Renal pelvis (tissue), 1 donor: ENCODE measurements at regions not wholly inside any gene's neighbourhood (a gene's known extent, or its start where the extent isn't known, plus 50 kb on each side); places are given as distances from the start of the nearest gene placed in this dataset.

Source experiments
- DNase-seq: peaks from one replicate; pipeline ENCODE4 v3.0.0-alpha.2; 2013

GRCh38 chr16:17803625-17804410 is 333.1 kb upstream of the XYLT1 start:
- no peak for DNase-seq

GRCh38 chr16:17802571-17802970 is 331.8 kb upstream of the XYLT1 start:
- no peak for DNase-seq

- DNase-seq: no peak
Observed at GRCh38 chr16:17801068-17801467, 330.3 kb upstream of the XYLT1 start.

GRCh38 chr16:17798716-17799115 is 328.0 kb upstream of the XYLT1 start:
- no peak for DNase-seq

GRCh38 chr16:17793354-17793753 is 322.6 kb upstream of the XYLT1 start:
- DNase-seq: no peak

- peak; percentile 43 for DNase-seq
Observed at GRCh38 chr16:17784073-17784472, 313.3 kb upstream of the XYLT1 start.

- no peak for DNase-seq
Observed at GRCh38 chr16:17780181-17780580, 309.4 kb upstream of the XYLT1 start.

- no peak for DNase-seq
Observed at GRCh38 chr16:17777408-17777863, 306.7 kb upstream of the XYLT1 start.

- no peak for DNase-seq
Observed at GRCh38 chr16:17776888-17777287, 306.1 kb upstream of the XYLT1 start.

GRCh38 chr16:17776465-17776864 is 305.7 kb upstream of the XYLT1 start:
- DNase-seq: no peak

GRCh38 chr16:17775061-17775460 is 304.3 kb upstream of the XYLT1 start:
- no peak for DNase-seq

- DNase-seq: no peak
Observed at GRCh38 chr16:17773698-17774101, 302.9 kb upstream of the XYLT1 start.

- no peak for DNase-seq
Observed at GRCh38 chr16:17770104-17770503, 299.3 kb upstream of the XYLT1 start.

GRCh38 chr16:17769065-17769464 is 298.3 kb upstream of the XYLT1 start:
- DNase-seq: no peak

- DNase-seq: no peak
Observed at GRCh38 chr16:17768257-17768656, 297.5 kb upstream of the XYLT1 start.

- DNase-seq: no peak
Observed at GRCh38 chr16:17766012-17766411, 295.3 kb upstream of the XYLT1 start.

GRCh38 chr16:17759451-17760390 is 289.0 kb upstream of the XYLT1 start:
- DNase-seq: peak; percentile 38

- no peak for DNase-seq
Observed at GRCh38 chr16:17757808-17758207, 287.0 kb upstream of the XYLT1 start.

GRCh38 chr16:17755158-17755557 is 284.4 kb upstream of the XYLT1 start:
- no peak for DNase-seq

- no peak for DNase-seq
Observed at GRCh38 chr16:17753434-17753833, 282.7 kb upstream of the XYLT1 start.

- DNase-seq: no peak
Observed at GRCh38 chr16:17749706-17750105, 278.9 kb upstream of the XYLT1 start.

GRCh38 chr16:17748044-17748719 is 277.4 kb upstream of the XYLT1 start:
- no peak for DNase-seq
